VCaP (cell line): ENCODE measurements at regions not wholly inside any gene's neighbourhood (a gene's known extent, or its start where the extent isn't known, plus 50 kb on each side); places are given as distances from the start of the nearest gene placed in this dataset.

ENCODE experiments used
- H3K27ac ChIP-seq: fragments of 450-650 bp; 2 replicates; pipeline ENCODE4 v1.5.1; 2017
- TF ChIP-seq, protein P1 (sequence below): fragments of 450-650 bp; conservative IDR thresholded peaks from 2 replicates; pipeline ENCODE4 v1.5.1; 2017; ENCODE audit warnings: mild to moderate bottlenecking, moderate library complexity

- TF ChIP-seq, protein P1, sequence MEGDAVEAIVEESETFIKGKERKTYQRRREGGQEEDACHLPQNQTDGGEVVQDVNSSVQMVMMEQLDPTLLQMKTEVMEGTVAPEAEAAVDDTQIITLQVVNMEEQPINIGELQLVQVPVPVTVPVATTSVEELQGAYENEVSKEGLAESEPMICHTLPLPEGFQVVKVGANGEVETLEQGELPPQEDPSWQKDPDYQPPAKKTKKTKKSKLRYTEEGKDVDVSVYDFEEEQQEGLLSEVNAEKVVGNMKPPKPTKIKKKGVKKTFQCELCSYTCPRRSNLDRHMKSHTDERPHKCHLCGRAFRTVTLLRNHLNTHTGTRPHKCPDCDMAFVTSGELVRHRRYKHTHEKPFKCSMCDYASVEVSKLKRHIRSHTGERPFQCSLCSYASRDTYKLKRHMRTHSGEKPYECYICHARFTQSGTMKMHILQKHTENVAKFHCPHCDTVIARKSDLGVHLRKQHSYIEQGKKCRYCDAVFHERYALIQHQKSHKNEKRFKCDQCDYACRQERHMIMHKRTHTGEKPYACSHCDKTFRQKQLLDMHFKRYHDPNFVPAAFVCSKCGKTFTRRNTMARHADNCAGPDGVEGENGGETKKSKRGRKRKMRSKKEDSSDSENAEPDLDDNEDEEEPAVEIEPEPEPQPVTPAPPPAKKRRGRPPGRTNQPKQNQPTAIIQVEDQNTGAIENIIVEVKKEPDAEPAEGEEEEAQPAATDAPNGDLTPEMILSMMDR = no peak
- H3K27ac ChIP-seq = no peak overlapping the region
Observed at GRCh38 chr2:168365094-168365621, 90.9 kb upstream of the CERS6 start.

DNA sequence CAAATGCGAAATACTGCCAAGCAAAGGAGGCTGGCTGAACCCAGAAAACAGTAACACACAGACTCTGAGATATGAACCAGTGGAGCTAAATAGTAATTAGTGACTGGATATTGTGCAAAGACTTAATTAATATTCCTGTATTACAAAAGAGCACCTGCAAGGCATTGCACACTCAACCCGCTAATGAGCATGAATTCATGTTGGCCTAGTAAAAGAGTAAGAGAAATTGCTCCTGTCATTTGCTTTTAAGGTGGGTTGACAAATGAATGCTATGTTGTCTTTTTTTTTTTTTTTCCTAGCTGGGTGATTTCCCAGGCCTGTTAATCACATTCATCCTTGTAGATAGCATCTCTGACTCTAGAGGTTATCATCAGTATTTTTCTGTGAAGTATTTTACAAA is 87.0 kb upstream of the CERS6 start:
- TF ChIP-seq, protein P1 = no peak
- H3K27ac ChIP-seq = no peak overlapping the region

DNA sequence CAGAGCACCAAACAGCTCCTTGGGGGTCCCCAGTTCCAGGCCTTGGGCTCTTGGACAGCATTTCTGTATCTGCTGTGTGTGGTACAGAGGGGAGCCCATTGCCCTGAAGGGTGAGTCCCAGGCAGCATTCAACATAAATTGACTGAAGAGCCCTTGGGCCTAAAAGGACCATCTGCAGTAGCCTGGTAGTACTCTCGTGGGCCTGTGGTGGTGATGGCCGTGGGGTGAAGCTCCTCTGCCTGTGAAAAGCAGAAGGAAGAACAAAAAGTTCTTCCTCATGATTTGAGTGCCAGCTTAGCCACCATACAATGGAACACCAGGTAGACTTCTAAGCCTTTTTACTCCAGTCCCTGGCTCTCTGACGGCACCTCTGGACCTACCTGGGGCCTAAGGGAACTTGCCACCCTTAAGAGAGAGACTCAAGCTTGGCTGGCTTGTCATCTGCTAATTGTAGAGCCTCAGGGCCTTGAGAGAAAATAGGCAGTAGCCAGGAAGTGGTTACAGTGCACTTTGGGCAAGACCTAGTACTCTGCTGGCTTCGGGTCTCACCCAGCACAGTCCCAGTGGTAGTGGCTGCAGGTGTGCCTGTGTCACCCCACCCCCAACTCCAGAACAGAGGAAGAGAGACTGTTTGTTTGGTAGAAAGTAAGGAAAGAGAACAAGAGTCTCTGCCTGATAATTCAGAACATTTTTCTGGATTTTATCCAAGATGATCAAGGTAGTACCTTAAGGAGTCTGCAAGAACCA is 84.6 kb upstream of the CERS6 start:
- H3K27ac ChIP-seq = no peak overlapping the region

GRCh38 chr2:168373468-168373867 is 82.6 kb upstream of the CERS6 start:
- TF ChIP-seq, protein P1 = no peak
- no peak overlapping the region for H3K27ac ChIP-seq

More for the DNA sequence above, 84.6 kb upstream of the CERS6 start:
- TF ChIP-seq, protein P1 = no peak

- TF ChIP-seq, protein P1 = peak; percentile 82
- no peak overlapping the region for H3K27ac ChIP-seq
Observed at GRCh38 chr2:168375195-168375798, 80.8 kb upstream of the CERS6 start.

DNA sequence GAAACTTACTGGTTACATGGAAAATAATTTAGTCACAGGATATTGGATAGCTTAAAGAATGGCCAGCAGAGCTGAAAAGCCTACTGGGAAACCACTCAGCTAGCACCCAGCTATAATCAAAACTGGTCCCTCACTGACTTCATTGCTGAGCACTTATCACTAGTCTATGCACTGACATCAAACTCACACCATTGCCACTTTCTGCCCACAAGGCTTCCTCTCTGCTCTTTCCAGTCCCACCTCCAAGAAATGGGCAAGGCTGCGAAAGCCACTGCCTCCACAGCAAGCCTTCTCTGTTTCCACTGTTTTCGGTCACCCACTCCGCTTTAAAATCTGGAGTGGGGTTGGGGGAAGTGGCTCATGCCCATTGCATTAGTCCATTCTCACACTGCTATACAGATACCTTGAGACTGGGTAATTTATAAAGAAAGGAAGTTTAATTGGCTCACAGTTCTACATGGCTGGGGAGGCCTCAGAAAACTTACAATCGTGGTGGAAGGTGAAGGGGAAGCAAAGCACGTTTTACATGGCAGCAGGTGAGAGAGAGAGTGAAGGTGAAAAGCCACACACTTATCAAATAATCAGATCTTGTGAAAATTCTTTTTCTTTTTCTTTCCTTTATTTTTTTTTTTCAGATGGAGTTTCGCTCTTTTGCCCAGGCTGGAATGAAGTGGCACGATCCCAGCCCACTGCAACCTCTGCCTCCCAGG is 77.0 kb upstream of the CERS6 start:
- TF ChIP-seq, protein P1 = no peak
- H3K27ac ChIP-seq = no peak overlapping the region

DNA sequence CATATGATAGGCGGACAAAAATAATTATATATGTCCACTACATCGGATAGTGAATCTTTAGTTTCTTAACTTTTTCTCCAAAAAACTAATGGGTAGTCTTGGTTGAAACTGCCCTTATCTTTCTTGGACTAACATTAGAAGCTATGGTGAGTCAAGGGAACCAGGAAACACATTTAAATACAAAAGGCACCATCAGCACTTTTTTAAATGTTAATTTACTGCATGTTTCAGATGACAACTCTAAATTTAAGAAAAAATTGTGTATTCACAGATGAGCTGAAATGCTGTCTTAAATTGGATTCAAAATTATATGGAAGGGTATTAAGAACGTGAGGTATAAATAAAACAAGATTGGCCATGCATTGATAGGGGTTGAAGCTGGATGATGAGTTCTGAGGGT is 75.6 kb upstream of the CERS6 start:
- no peak overlapping the region for H3K27ac ChIP-seq
- TF ChIP-seq, protein P1 = no peak
